Endothelial cell of umbilical vein (primary cell): ENCODE measurements at regions not wholly inside any gene's neighbourhood (a gene's known extent, or its start where the extent isn't known, plus 50 kb on each side); places are given as distances from the start of the nearest gene placed in this dataset.

Experiments used
- BruUV-seq: library from RNA; stranded (reverse); fragments of 400-500 nt; replicated peaks from 2 replicates; lab custom pipeline; 2021; lab: Mats Ljungman, UMichigan
- CTCF ChIA-PET: fragments of 300-600, 350-600 bp; sonication (Branson Sonifier 250); formaldehyde crosslinking; loops from one replicate; lab custom pipeline; 2021; ENCODE audit warnings: antibody characterized with exemption, inconsistent platforms; lab: Charles Lee
- POLR2A ChIA-PET: fragments of 300-600, 350-600 bp; sonication (Branson Sonifier 250); formaldehyde crosslinking; loops from one replicate; lab custom pipeline; 2021; ENCODE audit warnings: antibody characterized with exemption, inconsistent platforms; lab: Charles Lee
- DNase-seq: peaks from one replicate; pipeline ENCODE4 v3.0.0-alpha.2; 2011; ENCODE audit warnings: low read depth, low spot score
- FAIRE-seq: peaks from 2 replicates; lab custom pipeline; 2011; peaks lifted over from hg19 to GRCh38; lab: Jason Lieb, UNC
- H2AFZ ChIP-seq: 2 replicates; pipeline ENCODE4 v1.6.0; 2012; ENCODE audit warnings: low read depth, low read length, control low read depth, inconsistent platforms
- H3K27ac ChIP-seq: 2 replicates; pipeline ENCODE4 v1.5.1; 2011; ENCODE audit warnings: low read depth, mild to moderate bottlenecking, control low read depth, low read length, moderate library complexity; ENCODE audit not compliant: insufficient read depth
- H3K27me3 ChIP-seq, 2 experiments: 2 replicates each; pipeline versions ENCODE4 v1.6.0 to v1.6.1; 2011; ENCODE audit warnings: low read length in 2 of 2, mixed read lengths in 1 of 2; ENCODE audit not compliant: control insufficient read depth in 2 of 2, insufficient read depth in 2 of 2
- H3K36me3 ChIP-seq, 2 experiments: 2 replicates in 1 of 2; 3 replicates in 1 of 2; pipeline ENCODE4 v1.5.1; 2011; ENCODE audit warnings: low read length in 2 of 2, mild to moderate bottlenecking in 1 of 2, moderate library complexity in 1 of 2; ENCODE audit not compliant: control insufficient read depth in 2 of 2, insufficient read depth in 2 of 2; ENCODE audit errors: extremely low read depth in 1 of 2
- H3K4me1 ChIP-seq: 3 replicates; pipeline ENCODE4 v1.5.1; 2011; ENCODE audit warnings: mild to moderate bottlenecking, low read length; ENCODE audit not compliant: control insufficient read depth, insufficient read depth; ENCODE audit errors: extremely low read depth
- H3K4me2 ChIP-seq: 2 replicates; pipeline ENCODE4 v1.6.1; 2011; ENCODE audit warnings: low read length, control low read depth, mixed read lengths; ENCODE audit not compliant: insufficient read depth
- H3K4me3 ChIP-seq, 3 experiments: fragments of 200-600 bp in 1 of 3; sonication (generic), shearing (Covaris generic) in 1 of 3; replicated peaks in 1 of 3; 2 replicates each; pipeline ENCODE4 v1.5.1; 2011 to 2016; ENCODE audit warnings: control low read depth in 3 of 3, low read length in 3 of 3, mild to moderate bottlenecking in 2 of 3, inconsistent platforms in 1 of 3, low read depth in 1 of 3, moderate library complexity in 1 of 3; ENCODE audit not compliant: insufficient read depth in 1 of 3
- H3K79me2 ChIP-seq: 2 replicates; pipeline ENCODE4 v1.6.0; 2012; ENCODE audit warnings: low read length, inconsistent platforms; ENCODE audit not compliant: control insufficient read depth, insufficient read depth
- H3K9ac ChIP-seq: replicated peaks from 2 replicates; pipeline ENCODE3; 2011; ENCODE audit warnings: low read length, control low read depth; ENCODE audit not compliant: insufficient read depth; ENCODE audit errors: extremely low read depth
- H3K9me1 ChIP-seq: replicated peaks from 3 replicates; pipeline ENCODE4 v1.6.0; 2011; ENCODE audit warnings: mild to moderate bottlenecking, low read length; ENCODE audit not compliant: control insufficient read depth, insufficient read depth; ENCODE audit errors: extremely low read depth
- H3K9me3 ChIP-seq: replicated peaks from 2 replicates; pipeline ENCODE4 v1.5.1; 2012; ENCODE audit warnings: low read length, inconsistent platforms; ENCODE audit not compliant: control insufficient read depth, insufficient read depth
- H4K20me1 ChIP-seq: replicated peaks from 2 replicates; pipeline ENCODE3; 2011; ENCODE audit warnings: mild to moderate bottlenecking, low read length; ENCODE audit not compliant: control insufficient read depth, insufficient read depth; ENCODE audit errors: extremely low read depth
- EZH2 ChIP-seq: IDR thresholded peaks from 2 replicates; pipeline ENCODE4 v1.6.1; 2012; ENCODE audit warnings: borderline replicate concordance, low read depth, mild to moderate bottlenecking, moderate library complexity, low read length, inconsistent platforms; ENCODE audit not compliant: severe bottlenecking
- FOS ChIP-seq: IDR thresholded peaks from 2 replicates; pipeline ENCODE4 v1.6.1; 2011; ENCODE audit warnings: mild to moderate bottlenecking, low read length, moderate library complexity, borderline replicate concordance; ENCODE audit not compliant: insufficient read depth
- GATA2 ChIP-seq: IDR thresholded peaks from 2 replicates; pipeline ENCODE4 v1.7.0; 2011; ENCODE audit warnings: low read depth, mild to moderate bottlenecking, moderate library complexity, mixed read lengths, low read length; ENCODE audit not compliant: insufficient read length, insufficient read depth
- JUN ChIP-seq: IDR thresholded peaks from 2 replicates; pipeline ENCODE4 v1.6.1; 2011; ENCODE audit warnings: borderline replicate concordance, low read depth; ENCODE audit not compliant: insufficient read length, insufficient read depth
- MYC ChIP-seq: IDR thresholded peaks from one replicate; pipeline ENCODE4 v1.6.1; 2011; ENCODE audit warnings: mild to moderate bottlenecking, low read depth, low read length
- POLR2A ChIP-seq: IDR thresholded peaks from 2 replicates; pipeline ENCODE4 v1.6.1; 2012; ENCODE audit warnings: low read depth, mild to moderate bottlenecking, control low read depth, low read length
- POLR2AphosphoS5 ChIP-seq: IDR thresholded peaks from 2 replicates; pipeline ENCODE4 v1.6.1; 2012; ENCODE audit warnings: low read depth, mild to moderate bottlenecking, control low read depth, low read length, moderate library complexity; ENCODE audit not compliant: insufficient read depth
- dilution Hi-C: fragments of 300-500 bp; cut with MboI; formaldehyde crosslinking; loops from one replicate; pipeline ENCODE4 v1.15.0; 2019; ENCODE audit warnings: low sequenced_read_pairs; ENCODE audit not compliant: extremely low pct_ligation_motif_present
- intact Hi-C: fragments of 100-400 bp; cut with micrococcal nuclease; formaldehyde crosslinking; loops from one replicate; pipeline ENCODE4 v1.10.0; 2022
- TF ChIP-seq, protein P1 (sequence below), 2 donors: IDR thresholded peaks; 1 replicate in 1 of 2; 2 replicates in 1 of 2; pipeline ENCODE4 v1.5.1; 2011; ENCODE audit warnings: low read length in 2 of 2, mild to moderate bottlenecking in 2 of 2, moderate library complexity in 2 of 2, control low read depth in 1 of 2, inconsistent platforms in 1 of 2, low read depth in 1 of 2; ENCODE audit not compliant: insufficient read depth in 1 of 2; ENCODE audit errors: extremely low read depth in 1 of 2
- TF ChIP-seq, protein P2 (sequence below): IDR thresholded peaks from 2 replicates; pipeline ENCODE4 v1.6.1; 2011; ENCODE audit not compliant: insufficient read depth, insufficient read length

- TF ChIP-seq, protein P1, sequence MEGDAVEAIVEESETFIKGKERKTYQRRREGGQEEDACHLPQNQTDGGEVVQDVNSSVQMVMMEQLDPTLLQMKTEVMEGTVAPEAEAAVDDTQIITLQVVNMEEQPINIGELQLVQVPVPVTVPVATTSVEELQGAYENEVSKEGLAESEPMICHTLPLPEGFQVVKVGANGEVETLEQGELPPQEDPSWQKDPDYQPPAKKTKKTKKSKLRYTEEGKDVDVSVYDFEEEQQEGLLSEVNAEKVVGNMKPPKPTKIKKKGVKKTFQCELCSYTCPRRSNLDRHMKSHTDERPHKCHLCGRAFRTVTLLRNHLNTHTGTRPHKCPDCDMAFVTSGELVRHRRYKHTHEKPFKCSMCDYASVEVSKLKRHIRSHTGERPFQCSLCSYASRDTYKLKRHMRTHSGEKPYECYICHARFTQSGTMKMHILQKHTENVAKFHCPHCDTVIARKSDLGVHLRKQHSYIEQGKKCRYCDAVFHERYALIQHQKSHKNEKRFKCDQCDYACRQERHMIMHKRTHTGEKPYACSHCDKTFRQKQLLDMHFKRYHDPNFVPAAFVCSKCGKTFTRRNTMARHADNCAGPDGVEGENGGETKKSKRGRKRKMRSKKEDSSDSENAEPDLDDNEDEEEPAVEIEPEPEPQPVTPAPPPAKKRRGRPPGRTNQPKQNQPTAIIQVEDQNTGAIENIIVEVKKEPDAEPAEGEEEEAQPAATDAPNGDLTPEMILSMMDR (IDR thresholded peaks at IDR 0.05; ENCODE audit: extremely low read depth in 1 of 2, insufficient read depth in 1 of 2, low read depth in 1 of 2, low read length in 2 of 2) = no peak
- TF ChIP-seq POLR2AphosphoS5 = no peak
- TF ChIP-seq FOS = no peak
- TF ChIP-seq, protein P2, sequence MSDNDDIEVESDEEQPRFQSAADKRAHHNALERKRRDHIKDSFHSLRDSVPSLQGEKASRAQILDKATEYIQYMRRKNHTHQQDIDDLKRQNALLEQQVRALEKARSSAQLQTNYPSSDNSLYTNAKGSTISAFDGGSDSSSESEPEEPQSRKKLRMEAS = no peak
- no peak for TF ChIP-seq EZH2
- no peak for TF ChIP-seq MYC
- no peak for TF ChIP-seq POLR2A
- no peak for TF ChIP-seq GATA2
- no peak for TF ChIP-seq JUN
- H3K36me3 ChIP-seq = no peaks in the 10 kb centered on the region
- DNase-seq (no peak), FAIRE-seq (no peak)
- H3K79me2 ChIP-seq = no peaks in the 10 kb centered on the region
- H3K4me1 ChIP-seq = no peaks in the 10 kb centered on the region
- H3K9me3 ChIP-seq = peaks cover 11% of the 10 kb centered on the region
- no peaks in the 10 kb centered on the region for H3K9me1 ChIP-seq
- no peaks in the 10 kb centered on the region for H4K20me1 ChIP-seq
- CTCF ChIA-PET = no interaction called here
- H3K9ac ChIP-seq = no peak overlapping the region
- no peak overlapping the region for H3K27ac ChIP-seq
- H3K4me2 ChIP-seq = no peak overlapping the region
- no peak overlapping the region for H2AFZ ChIP-seq
- H3K27me3 ChIP-seq = no peaks in the 10 kb centered on the region
- POLR2A ChIA-PET = no interaction called here
- intact Hi-C loops (no loop called here), dilution Hi-C loops (no loop called here)
- no peak overlapping the region for H3K4me3 ChIP-seq
- no TSS peak for BruUV-seq
These were observed 126.5 kb downstream of the GALR1 start for GRCh38 chr18:77376043-77376732.
